ENCODE measurements at regions not wholly inside any gene's neighbourhood (a gene's known extent, or its start where the extent isn't known, plus 50 kb on each side); places are given as distances from the start of the nearest gene placed in this dataset.

GRCh38 chr15:61534986-61535385 is 305.9 kb upstream of the RORA start:
- Histone ChIP-seq H3K27me3 (no peaks in the 10 kb centered on the region), H3K4me3 (no peak overlapping the region), H3K9me3 (no peaks in the 10 kb centered on the region), H3K4me1 (no peaks in the 10 kb centered on the region), H3K27ac (no peak overlapping the region), H3K36me3 (no peaks in the 10 kb centered on the region)
- intact Hi-C loops (cut with DNase I; ENCODE audit: low total_unique reads) (no loop called here), in situ Hi-C loops (cut with MboI; ENCODE audit: low pct_ligation_motif_present in 1 of 4, low pct_unique_long_range_greater_than_20kb in 1 of 4, low sequenced_read_pairs in 3 of 4) (no loop called here)
- TF ChIP-seq POLR2A (IDR thresholded peaks at IDR 0.05) (no peak), CTCF (IDR thresholded peaks at IDR 0.05) (no peak), POLR2AphosphoS5 (IDR thresholded peaks at IDR 0.05) (no peak), EP300 (IDR thresholded peaks at IDR 0.05; ENCODE audit: low read depth) (no peak)
- DNase-seq = no peak
- 33 to 64% methylated on average over 1 to 3 of the region's 3 CpGs for WGBS, 2 donors (ENCODE audit: low coverage in 1 of 2)

- DNase-seq = no peak
- H3K4me1 ChIP-seq = no peaks in the 10 kb centered on the region
- no peak overlapping the region for H3K27ac ChIP-seq
- H3K27me3 ChIP-seq = no peaks in the 10 kb centered on the region
- no peak overlapping the region for H3K4me3 ChIP-seq
- intact Hi-C loops (cut with DNase I; ENCODE audit: low total_unique reads) (no loop called here), in situ Hi-C loops (cut with MboI; ENCODE audit: low pct_ligation_motif_present in 1 of 4, low pct_unique_long_range_greater_than_20kb in 1 of 4, low sequenced_read_pairs in 3 of 4) (no loop called here)
- H3K36me3 ChIP-seq = no peaks in the 10 kb centered on the region
- H3K9me3 ChIP-seq = no peaks in the 10 kb centered on the region
- no peak for TF ChIP-seq EP300 (IDR thresholded peaks at IDR 0.05; ENCODE audit: low read depth)
- no peak for TF ChIP-seq CTCF (IDR thresholded peaks at IDR 0.05)
- no peak for TF ChIP-seq POLR2A (IDR thresholded peaks at IDR 0.05)
- no peak for TF ChIP-seq POLR2AphosphoS5 (IDR thresholded peaks at IDR 0.05)
- WGBS, 2 donors (ENCODE audit: low coverage in 1 of 2) = 62% methylated on average over 2 of the region's 2 CpGs; no CpG with 5 or more reads in 1 of the 2 donors
Measured at GRCh38 chr15:61530769-61531168, 301.7 kb upstream of the RORA start.

DNA sequence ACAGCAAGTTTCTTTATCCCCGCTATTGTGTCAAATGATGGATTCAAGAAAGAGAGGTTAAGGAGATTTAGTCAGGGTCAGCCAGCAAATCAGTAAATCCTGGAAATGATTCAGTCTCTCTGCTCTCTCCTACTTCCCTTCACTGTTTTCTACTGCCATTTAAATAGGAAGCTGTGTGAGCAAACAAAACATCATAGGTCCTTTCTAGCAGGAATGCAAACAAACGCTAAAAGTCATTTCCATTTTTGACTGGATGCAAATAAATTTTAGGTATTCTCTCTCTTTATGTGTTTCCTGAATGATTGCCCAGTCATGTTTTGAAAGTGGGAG is 299.4 kb upstream of the RORA start:
- intact Hi-C loops (cut with DNase I; ENCODE audit: low total_unique reads) = no loop called here
- in situ Hi-C loops (cut with MboI; ENCODE audit: low pct_ligation_motif_present in 1 of 4, low pct_unique_long_range_greater_than_20kb in 1 of 4, low sequenced_read_pairs in 3 of 4) = no loop called here
- no peak for TF ChIP-seq POLR2A (IDR thresholded peaks at IDR 0.05)
- TF ChIP-seq POLR2AphosphoS5 (IDR thresholded peaks at IDR 0.05) = no peak
- TF ChIP-seq CTCF (IDR thresholded peaks at IDR 0.05) = no peak
- TF ChIP-seq EP300 (IDR thresholded peaks at IDR 0.05; ENCODE audit: low read depth) = no peak
- WGBS, 2 donors (ENCODE audit: low coverage in 1 of 2) = 39 to 71% methylated on average over 1 to 2 of the region's 2 CpGs
- Histone ChIP-seq H3K4me3 (no peak overlapping the region), H3K27me3 (no peaks in the 10 kb centered on the region), H3K9me3 (no peaks in the 10 kb centered on the region), H3K4me1 (no peaks in the 10 kb centered on the region), H3K36me3 (no peaks in the 10 kb centered on the region), H3K27ac (no peak overlapping the region)
- no peak for DNase-seq

DNA sequence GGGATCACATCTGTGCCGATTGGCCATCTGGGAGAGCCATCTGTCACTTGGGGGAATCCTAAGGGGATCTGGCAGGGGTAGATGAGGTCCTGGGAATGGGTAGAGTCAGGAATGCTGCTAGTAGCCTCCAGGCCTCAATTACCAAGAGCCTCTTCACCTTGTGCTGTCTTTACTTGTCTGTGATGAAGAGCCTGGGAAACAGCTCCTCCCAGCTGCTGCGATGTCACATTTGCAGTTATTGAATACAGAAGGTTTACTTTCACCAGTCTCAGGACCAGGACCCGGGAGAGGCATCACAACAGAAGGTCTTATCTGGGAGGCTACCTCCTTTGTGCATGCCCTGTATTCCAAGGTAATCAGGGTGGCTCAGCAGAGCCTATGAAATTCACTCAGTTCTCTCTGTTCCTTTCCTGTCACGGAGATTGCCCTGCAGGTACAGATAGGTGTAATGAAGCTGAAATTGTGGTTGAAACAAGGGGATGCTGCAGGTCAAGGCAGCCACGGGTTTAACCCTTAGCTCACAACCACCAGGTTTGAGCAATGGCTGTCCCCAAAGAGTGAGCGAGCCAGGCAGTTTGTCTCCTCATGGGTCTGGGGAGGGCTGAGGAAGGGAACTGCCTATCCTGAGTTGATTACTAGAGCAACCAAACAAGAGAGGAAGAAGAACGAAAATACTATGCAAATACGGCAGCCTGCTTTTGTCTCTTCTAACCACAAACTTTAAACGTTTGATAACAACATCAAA is 298.9 kb upstream of the RORA start:
- Histone ChIP-seq H3K4me3 (no peak overlapping the region), H3K27ac (no peak overlapping the region), H3K36me3 (no peaks in the 10 kb centered on the region), H3K4me1 (no peaks in the 10 kb centered on the region), H3K27me3 (no peaks in the 10 kb centered on the region), H3K9me3 (no peaks in the 10 kb centered on the region)
- no peak for DNase-seq
- WGBS, 2 donors (ENCODE audit: low coverage in 1 of 2) = 39 to 60% methylated on average over 3 to 9 of the region's 9 CpGs
- in situ Hi-C loops (cut with MboI; ENCODE audit: low pct_ligation_motif_present in 1 of 4, low pct_unique_long_range_greater_than_20kb in 1 of 4, low sequenced_read_pairs in 3 of 4) = no loop called here
- intact Hi-C loops (cut with DNase I; ENCODE audit: low total_unique reads) = no loop called here
- no peak for TF ChIP-seq CTCF (IDR thresholded peaks at IDR 0.05)
